H54 (cell line): ENCODE measurements at regions not wholly inside any gene's neighbourhood (a gene's known extent, or its start where the extent isn't known, plus 50 kb on each side); places are given as distances from the start of the nearest gene placed in this dataset.

Experiments
- DNase-seq: peaks from one replicate; pipeline ENCODE4 v3.0.0; 2011; ENCODE audit warnings: low spot score, mixed read lengths; ENCODE audit not compliant: insufficient read length
- FAIRE-seq: peaks from 3 replicates; lab custom pipeline; 2011; peaks lifted over from hg19 to GRCh38; lab: Jason Lieb, UNC
- POLR2A ChIP-seq: IDR thresholded peaks from 2 replicates; pipeline ENCODE4 v1.6.1; 2011; ENCODE audit warnings: low read depth, mild to moderate bottlenecking, low read length

DNA sequence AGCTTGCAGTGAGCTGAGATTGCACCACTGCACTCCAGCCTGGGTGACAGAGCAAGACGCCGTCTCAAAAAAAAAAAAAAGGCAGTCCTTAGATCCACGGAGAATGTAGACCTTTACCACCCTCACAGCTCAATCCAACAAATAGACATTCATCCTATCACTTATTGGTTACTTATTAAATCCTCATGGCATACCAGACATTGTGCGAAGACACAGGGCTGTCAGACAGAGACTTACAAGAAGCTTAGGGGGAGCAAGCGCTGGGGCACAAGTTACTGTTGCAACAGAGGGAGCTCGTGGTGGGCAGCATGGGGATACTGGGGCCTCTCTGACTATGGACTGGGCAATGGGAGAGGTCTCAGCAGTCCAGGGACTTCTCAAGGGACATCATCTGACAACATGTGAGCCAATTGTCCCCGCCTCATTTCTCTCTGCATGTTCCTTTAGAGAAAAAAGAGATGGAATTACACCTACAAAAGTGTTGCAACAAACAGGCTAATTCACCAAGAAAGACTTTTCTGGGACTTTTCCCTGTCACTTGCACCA is 82.8 kb upstream of the TNS3 start:
- no peak for FAIRE-seq
- TF ChIP-seq POLR2A, result no peak

DNA sequence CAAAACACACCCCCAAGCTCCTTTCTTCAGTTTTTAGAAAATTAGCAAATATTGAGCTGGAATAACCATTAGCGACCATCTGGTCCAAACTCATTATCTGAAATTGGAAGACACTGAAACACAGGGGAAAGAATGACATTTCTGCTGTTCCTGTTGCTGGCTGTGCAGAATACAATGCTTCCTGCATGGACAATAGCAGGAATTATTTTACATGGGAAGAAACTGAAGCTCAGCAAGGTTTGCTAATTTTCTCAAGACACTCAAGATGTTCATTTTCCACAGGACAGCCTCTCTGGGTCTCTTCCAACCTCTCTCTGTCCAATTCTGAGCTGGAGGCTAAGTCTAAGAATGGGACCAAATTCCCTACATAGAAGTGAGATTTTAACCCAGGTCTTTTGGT is 81.9 kb upstream of the TNS3 start:
- TF ChIP-seq POLR2A, result no peak
- DNase-seq (no peak), FAIRE-seq (no peak)

More for the DNA sequence above, 82.8 kb upstream of the TNS3 start:
- DNase-seq, result no peak

DNA sequence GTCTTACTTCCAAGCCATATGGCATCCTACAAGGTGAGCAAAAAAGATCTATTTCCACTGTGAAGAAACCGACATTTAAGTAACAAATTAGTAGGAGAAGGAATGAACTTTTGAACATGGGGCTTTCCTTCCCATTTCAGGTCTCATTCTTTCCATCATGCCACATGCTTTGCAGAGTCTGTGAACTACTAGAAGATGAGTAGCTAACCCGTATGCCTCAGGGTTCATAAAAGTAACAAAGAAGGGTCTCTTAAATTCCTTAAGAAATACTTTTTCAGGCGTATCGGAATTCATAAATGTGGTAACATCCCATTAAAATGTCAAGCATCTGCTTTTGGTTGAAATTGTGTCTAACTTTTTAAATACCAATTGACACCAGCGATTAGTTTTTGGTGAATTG is 81.3 kb upstream of the TNS3 start:
- no peak for FAIRE-seq
- no peak for DNase-seq
- TF ChIP-seq POLR2A, result no peak

DNA sequence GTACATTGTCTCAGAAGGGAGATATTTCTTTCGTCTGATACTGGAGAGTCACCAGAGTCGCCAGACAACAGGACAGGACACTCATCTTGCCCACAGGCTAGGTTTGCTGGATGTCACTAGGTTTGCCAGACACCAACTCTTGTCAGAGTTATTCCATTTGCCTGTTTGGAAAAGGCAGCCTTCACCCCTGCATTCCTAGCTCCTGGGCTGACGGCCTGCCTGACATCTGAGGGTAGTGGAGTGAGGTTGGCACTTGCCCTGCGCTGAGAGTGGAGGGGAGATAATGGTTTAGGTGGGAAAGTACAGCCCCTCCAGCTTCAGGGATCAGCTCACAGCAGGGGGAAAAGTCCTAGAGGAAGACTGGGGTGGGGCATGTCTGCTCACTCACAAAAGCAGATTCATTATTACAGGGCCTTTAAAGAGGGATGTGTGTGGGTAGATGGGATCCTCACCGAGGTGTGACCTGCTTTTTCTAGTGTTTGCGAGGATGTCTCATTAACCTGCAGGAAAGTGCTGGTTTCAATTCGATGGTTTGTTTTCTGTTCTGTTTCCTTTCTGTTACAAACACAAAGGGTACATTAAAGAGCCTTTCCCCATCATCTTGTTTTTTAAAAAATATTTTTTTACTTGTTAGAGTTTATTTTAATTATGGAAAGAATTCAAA is 79.3 kb upstream of the TNS3 start:
- TF ChIP-seq POLR2A, result no peak
- no peak for FAIRE-seq
- DNase-seq, result no peak

DNA sequence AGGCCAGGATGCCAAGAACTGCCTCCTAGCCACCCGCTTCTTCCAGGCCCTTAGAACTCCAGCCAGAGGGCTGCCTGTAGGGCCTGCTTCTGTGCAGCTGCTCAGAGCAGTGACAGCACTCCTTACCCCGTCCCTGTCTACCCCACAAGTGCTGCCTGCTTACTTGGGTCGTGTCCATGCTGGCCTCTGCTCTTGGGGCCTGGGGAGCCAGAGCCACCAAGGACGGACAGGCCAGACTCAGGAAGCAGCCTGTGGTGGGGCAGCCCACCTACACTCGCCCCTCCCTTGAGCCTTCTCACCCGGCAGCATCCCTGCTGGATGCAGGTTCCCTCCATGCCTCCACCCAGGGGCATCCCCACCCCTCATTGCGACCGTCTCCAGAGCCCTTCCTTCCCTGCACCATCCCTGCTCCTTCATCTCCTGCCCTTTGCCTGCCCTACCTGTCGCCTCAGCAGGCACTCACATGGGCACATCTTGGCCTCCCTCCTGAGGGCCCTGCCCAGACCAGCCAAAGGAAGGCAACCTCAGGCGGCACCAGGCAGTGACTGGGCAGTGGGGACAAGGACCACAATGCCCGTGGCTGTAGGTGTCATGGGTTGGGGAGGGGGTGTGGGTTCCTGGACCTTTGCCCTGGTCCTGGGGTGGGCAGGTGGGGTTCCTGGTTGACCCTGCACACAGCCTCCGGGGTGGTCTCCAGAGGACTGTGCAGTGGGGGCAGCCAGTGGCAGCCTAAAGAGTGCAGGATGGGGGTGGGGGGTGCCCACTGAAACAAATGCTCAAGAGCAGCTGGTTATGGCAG is 78.0 kb upstream of the TNS3 start:
- DNase-seq (no peak), FAIRE-seq (no peak)
- no peak for TF ChIP-seq POLR2A

DNA sequence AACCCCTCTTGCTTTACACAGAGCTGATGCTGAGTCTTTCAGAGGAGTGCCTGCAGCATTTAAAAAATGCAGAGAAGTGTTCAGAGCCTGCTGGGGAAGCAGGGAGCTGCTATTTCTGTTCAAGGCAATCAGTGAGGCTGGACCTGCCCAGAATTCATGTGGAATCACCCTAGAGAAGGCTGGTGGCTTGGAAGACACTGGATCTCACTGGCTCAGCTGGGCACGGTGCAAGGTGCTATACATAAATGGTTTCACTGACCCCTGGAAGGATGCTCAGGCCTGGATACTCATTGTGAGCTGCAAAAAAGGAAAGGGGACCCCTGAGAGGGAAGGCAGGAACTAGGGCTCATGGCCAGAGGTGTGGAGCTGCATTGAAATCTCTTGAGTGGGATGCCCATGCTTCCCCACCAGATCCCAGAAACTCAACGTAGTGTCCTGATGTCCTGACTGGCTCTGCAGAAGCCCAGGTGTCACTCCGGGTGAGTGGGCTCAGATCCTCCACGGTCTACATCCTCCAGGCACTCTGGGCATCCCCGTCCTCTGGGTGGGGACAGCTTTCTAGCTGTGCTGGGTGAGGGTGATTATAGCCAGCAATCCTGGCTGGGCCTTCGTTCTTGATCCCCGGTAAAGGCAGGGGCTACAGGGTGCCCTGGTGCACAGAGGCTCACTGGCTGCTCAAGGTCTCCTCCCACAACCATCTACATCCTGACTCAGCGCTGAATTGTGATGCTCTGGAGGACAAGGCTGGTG is 77.2 kb upstream of the TNS3 start:
- no peak for FAIRE-seq
- TF ChIP-seq POLR2A, result no peak
- no peak for DNase-seq

DNA sequence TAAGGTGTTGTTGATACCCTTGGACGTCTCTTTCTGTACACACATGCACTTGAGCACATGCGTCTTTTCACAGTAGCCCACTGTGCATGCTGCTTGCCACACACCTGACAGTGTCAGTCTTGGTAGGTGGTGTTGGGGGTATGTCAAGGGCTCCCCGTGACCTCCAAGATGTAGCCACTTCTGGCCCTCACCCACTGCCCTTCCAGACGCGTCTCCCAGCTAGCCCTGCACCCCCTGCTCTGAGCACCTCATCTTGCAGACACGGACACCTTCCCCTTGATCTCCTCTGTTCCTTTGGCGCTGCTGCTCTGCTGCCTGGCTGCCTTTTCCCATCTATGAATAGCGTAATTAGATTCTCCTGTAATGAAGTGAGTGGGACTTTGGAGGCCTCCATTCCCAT is 75.2 kb upstream of the TNS3 start:
- DNase-seq, result no peak
- TF ChIP-seq POLR2A, result no peak
- FAIRE-seq, result no peak

DNA sequence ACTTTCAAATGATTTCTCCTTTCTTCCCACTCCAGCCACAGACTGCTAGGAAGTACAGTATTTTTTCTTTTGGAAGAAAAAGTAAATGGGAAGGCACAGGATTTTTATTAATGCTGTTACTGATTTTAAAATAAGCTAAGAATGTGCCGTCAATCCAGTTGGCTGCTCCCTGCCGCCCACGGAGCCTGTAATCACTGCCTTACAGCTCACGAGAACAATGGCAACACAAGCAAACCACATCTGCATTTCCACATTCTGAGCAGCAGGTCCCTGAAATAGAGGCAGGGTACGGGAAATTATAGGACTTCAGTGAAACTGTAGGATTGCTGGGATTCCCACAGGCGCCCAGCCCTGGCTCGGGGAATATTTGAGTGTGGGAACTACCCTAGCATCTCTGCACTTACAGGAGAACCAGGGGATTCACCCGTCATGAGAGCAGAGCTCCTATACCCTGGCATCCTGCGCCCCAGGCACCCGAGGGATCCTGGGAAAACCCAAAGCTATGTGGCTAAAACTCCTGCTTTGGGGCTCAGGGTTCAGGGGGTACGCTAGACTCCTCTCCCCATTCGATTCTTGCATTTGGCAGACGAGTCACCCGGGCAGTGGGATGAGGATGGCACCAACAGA is 72.9 kb upstream of the TNS3 start:
- no peak for DNase-seq

DNA sequence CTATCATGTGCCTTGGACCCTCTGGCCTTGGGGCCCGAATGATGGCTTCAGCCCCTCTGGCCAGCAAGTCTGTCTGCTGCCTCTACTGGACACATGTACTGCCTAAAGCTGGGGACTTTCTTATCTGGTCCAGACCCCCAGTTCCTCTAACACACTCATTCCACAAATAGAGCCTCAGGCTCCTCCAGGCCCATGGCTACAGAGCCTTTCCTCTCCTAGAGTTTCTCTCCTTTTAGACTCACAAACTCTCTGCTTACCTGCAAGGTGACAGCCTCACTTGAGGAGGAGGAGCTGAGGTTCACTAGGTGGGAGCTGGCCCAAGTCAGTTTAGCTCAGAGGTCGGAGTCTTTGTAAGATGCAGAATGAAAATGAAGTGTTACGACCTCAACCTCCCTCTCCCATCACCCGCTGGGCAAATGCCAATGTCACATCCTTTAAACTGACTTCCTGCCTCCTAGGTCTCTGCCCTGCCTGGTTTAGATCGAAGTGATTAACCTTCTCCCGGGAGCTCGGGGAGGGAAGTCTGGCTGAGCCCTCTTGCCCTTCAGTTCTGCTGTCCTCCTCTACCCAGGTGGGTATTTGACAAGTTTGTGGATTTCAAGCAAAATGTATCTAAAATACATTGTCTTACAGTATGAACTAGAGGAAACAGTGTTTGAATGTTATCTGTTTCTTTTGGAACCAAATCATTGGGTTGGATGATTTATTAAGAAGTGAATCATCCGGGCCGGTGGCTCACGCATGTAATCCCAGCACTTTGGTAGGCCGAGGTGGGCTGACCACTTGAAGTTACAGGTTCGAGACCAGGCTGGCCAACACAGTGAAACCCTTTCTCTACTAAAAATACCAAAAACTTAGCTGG is 71.9 kb upstream of the TNS3 start:
- FAIRE-seq, result no peak
- DNase-seq, result peak; percentile 87
- TF ChIP-seq POLR2A, result no peak

More for the DNA sequence above, 72.9 kb upstream of the TNS3 start:
- no peak for FAIRE-seq
- TF ChIP-seq POLR2A, result no peak

DNA sequence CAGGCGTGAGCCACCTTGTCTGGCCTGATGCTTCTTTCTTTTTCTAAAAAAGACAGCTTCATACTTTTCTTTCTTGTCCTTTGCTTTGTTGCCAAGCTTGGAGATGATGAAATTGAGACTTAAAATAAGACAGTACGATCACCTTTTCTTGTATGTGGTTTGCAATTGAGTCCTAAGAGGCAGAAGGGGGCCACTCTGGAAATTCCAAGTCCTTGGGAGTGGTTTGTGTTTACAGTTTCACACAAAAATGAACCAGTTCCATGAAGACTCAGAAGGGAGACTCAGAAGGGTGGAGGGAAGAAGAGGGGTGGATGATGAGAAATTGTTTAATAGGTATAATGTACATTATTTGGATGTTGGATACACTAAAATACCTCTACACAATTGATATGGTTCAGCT is 70.7 kb upstream of the TNS3 start:
- DNase-seq (no peak), FAIRE-seq (no peak)
- TF ChIP-seq POLR2A, result no peak

DNA sequence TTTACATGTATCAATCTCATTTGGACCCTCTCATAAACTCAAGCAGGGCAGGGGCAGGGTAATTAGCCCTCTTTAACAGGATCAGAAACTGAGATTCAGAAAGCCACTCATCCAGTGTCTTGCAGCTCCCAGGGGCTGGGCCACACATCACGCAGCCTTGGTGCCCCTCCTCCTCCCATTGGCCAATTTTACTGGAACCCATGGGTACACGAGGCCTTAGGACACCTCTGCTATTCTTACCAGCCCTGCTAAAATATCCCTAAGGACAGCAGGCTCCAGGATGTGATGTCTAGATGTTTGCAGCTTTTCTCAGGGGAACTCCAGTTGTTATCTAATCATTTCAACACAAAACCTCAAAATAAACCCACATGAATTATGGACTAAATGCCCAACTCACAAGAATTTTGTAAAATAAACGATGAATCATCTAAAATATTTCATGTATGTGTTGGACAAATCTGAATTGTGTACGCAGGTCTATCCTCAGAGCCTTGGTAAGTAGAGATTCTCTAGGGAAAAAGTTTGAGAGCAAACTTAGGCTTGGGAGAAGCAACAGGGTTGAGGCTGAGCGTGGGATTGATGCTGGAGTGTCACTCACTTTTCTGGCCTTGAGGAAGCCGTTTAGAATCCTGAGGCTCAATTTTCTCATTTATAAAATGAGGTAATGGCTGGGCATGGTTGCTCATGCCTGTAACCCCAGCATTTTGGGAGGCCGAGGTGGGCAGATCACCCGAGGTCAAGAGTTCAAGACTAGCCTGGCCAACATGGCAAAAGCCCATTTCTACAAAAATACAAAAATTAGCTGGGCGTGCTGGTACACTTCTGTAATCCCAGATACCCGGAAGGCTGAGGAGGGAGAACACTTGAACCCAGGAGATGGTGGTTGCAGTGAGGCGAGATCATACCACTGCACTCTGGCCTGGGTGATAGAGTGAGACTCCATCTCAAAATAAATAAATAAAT is 69.7 kb upstream of the TNS3 start:
- DNase-seq (peak; percentile 62), FAIRE-seq (no peak)
- TF ChIP-seq POLR2A, result no peak

DNA sequence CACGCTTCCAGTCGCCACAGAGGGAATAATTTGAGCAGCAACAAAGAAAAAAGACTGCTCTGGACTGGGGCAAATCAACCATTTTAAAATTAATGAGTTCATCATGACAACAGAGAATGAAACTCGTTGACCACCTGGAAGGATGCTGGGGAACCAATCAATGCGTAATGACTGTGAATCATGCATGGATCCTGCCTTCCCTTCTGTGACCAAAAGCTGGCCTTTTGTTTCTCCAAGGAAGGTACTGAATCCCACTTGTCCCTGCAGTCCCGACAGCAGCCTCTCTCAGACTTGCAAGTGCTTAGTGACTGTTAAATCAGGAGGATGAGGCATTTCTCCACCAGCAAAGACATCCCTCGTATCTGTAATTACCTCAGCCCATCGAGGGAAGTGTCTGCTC is 68.0 kb upstream of the TNS3 start:
- DNase-seq (no peak), FAIRE-seq (no peak)
- no peak for TF ChIP-seq POLR2A
